ENCODE measurements at regions not wholly inside any gene's neighbourhood (a gene's known extent, or its start where the extent isn't known, plus 50 kb on each side); places are given as distances from the start of the nearest gene placed in this dataset.

GRCh38 chr22:23513133-23513532, 67.0 kb downstream of the IGLL1 start (continued):
- TF ChIP-seq ESRRA (IDR thresholded peaks at IDR 0.05; ENCODE audit: borderline replicate concordance, low read depth) (no peak), FUS (optimal IDR thresholded peaks at IDR 0.05; ENCODE audit: low read depth, low read length) (no peak), IFI16 (CRISPR knock-in tag; IDR thresholded peaks at IDR 0.05) (no peak), TRIM24 (IDR thresholded peaks at IDR 0.05) (no peak), ZNF212 (CRISPR knock-in tag; IDR thresholded peaks at IDR 0.05) (no peak), SMC3 (conservative IDR thresholded peaks at IDR 0.05; ENCODE audit: insufficient read depth, low read depth, low read length) (no peak)

GRCh38 chr22:23512721-23513120, 67.4 kb downstream of the IGLL1 start:
- in situ Hi-C loops (cut with MboI) (no loop called here), intact Hi-C loops (cut with micrococcal nuclease) (no loop called here)
- H3K9ac ChIP-seq (ENCODE audit: insufficient read depth in 1 of 2, low read depth in 2 of 2, low read length in 2 of 2) = no peak overlapping the region
- no peak overlapping the region for H2AFZ ChIP-seq (ENCODE audit: low read depth, low read length)
- no peaks in the 10 kb centered on the region for H3K9me1 ChIP-seq (ENCODE audit: control insufficient read depth, insufficient read depth, low read length)
- ATAC-seq (no peak), DNase-seq (ENCODE audit: extremely low read depth in 1 of 4, low spot score in 3 of 4) (no peak), FAIRE-seq (no peak)
- no peaks in the 10 kb centered on the region for H4K20me1 ChIP-seq (replicated peaks; ENCODE audit: control insufficient read depth, insufficient read depth, low read length)
- no peaks in the 10 kb centered on the region for H3K79me2 ChIP-seq (ENCODE audit: control insufficient read depth, insufficient read depth, low read length)
- BruUV-seq (replicated peaks) = no TSS peak
- WGBS (ENCODE audit: insufficient coverage, low coverage, missing lambda C conversion rate) = 51% methylated on average over 4 of the region's 5 CpGs
- H3K4me3 ChIP-seq = no peak overlapping the region
- H3K4me2 ChIP-seq (ENCODE audit: insufficient read depth, low read length) = no peak overlapping the region
- H3K36me3 ChIP-seq (ENCODE audit: control insufficient read depth, insufficient read depth, low read length) = no peaks in the 10 kb centered on the region
- POLR2A ChIA-PET = no interaction called here
- CTCF ChIA-PET (ENCODE audit: low intra/inter-chr PET ratio) = no interaction called here
- no peaks in the 10 kb centered on the region for H3K9me3 ChIP-seq (replicated peaks; ENCODE audit: control insufficient read depth, insufficient read depth, low read depth, low read length)
- no peaks in the 10 kb centered on the region for H3K27me3 ChIP-seq (ENCODE audit: control insufficient read depth in 2 of 2, insufficient read depth in 2 of 2, low read length in 2 of 2)
- no peaks in the 10 kb centered on the region; a peak in 2 of 5 replicates for H3K4me1 ChIP-seq (replicated peaks in 1 of 2; ENCODE audit: control insufficient read depth in 2 of 2, insufficient read depth in 2 of 2, low read length in 2 of 2)
- no peak overlapping the region for H3K27ac ChIP-seq (ENCODE audit: extremely low read depth, low read depth, low read length)
- TF ChIP-seq POU5F1 (IDR thresholded peaks at IDR 0.05; ENCODE audit: borderline replicate concordance, low read depth, low read length, partially characterized antibody) (no peak), ADNP (tag; IDR thresholded peaks at IDR 0.05) (no peak), ARID2 (IDR thresholded peaks at IDR 0.05) (no peak), ARHGAP35 (IDR thresholded peaks at IDR 0.05; ENCODE audit: partially characterized antibody) (no peak), FOS (IDR thresholded peaks at IDR 0.05; ENCODE audit: extremely low read depth, insufficient read length) (no peak), HDAC1 (IDR thresholded peaks at IDR 0.05) (no peak), CXXC5 (CRISPR knock-in tag; IDR thresholded peaks at IDR 0.05) (no peak), E2F6 (IDR thresholded peaks at IDR 0.05; ENCODE audit: borderline replicate concordance in 1 of 2, extremely low read depth in 1 of 2, insufficient read depth in 1 of 2, insufficient read length in 1 of 2, low read depth in 1 of 2, low read length in 1 of 2, poor library complexity in 1 of 2, severe bottlenecking in 1 of 2) (no peak), CHCHD3 (CRISPR knock-in tag; IDR thresholded peaks at IDR 0.05) (no peak), ZBTB33 (CRISPR knock-in tag; IDR thresholded peaks at IDR 0.05) (no peak), ZNF639 (CRISPR knock-in tag; conservative IDR thresholded peaks at IDR 0.05 in 1 of 2, IDR thresholded peaks at IDR 0.05 in 1 of 2) (no peak), TRIM28 (IDR thresholded peaks at IDR 0.05) (no peak), SRF (CRISPR knock-in tag; IDR thresholded peaks at IDR 0.05) (no peak), ZZZ3 (IDR thresholded peaks at IDR 0.05) (no peak)

Data from K562 (cell line).